Gastroesophageal sphincter (tissue), 3 donors: ENCODE measurements at regions not wholly inside any gene's neighbourhood (a gene's known extent, or its start where the extent isn't known, plus 50 kb on each side); places are given as distances from the start of the nearest gene placed in this dataset.

ENCODE experiments used
- POLR2AphosphoS5 ChIP-seq: sonication (generic); formaldehyde crosslinking; IDR thresholded peaks from one replicate; pipeline ENCODE4 v1.6.1; 2017; ENCODE audit warnings: antibody characterized with exemption
- TF ChIP-seq, protein P1 (sequence below), 4 experiments: fragments of 200-600 bp in 2 of 4; fragments of 450-650 bp in 2 of 4; sonication (generic) in 1 of 4; IDR thresholded peaks; one replicate each; pipeline ENCODE4 v1.5.1; 2017 to 2019; ENCODE audit warnings: antibody characterized with exemption in 4 of 4, mild to moderate bottlenecking in 2 of 4, moderate library complexity in 2 of 4

GRCh38 chr16:5622234-5622884, 524.8 kb upstream of the EEF2KMT start:
- TF ChIP-seq, protein P1, sequence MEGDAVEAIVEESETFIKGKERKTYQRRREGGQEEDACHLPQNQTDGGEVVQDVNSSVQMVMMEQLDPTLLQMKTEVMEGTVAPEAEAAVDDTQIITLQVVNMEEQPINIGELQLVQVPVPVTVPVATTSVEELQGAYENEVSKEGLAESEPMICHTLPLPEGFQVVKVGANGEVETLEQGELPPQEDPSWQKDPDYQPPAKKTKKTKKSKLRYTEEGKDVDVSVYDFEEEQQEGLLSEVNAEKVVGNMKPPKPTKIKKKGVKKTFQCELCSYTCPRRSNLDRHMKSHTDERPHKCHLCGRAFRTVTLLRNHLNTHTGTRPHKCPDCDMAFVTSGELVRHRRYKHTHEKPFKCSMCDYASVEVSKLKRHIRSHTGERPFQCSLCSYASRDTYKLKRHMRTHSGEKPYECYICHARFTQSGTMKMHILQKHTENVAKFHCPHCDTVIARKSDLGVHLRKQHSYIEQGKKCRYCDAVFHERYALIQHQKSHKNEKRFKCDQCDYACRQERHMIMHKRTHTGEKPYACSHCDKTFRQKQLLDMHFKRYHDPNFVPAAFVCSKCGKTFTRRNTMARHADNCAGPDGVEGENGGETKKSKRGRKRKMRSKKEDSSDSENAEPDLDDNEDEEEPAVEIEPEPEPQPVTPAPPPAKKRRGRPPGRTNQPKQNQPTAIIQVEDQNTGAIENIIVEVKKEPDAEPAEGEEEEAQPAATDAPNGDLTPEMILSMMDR (IDR thresholded peaks at IDR 0.05) = no peak
- no peak for TF ChIP-seq POLR2AphosphoS5
